Sigmoid colon (tissue), 6 donors: ENCODE measurements at regions not wholly inside any gene's neighbourhood (a gene's known extent, or its start where the extent isn't known, plus 50 kb on each side); places are given as distances from the start of the nearest gene placed in this dataset.

ENCODE experiments used
- DNase-seq: peaks from one replicate; pipeline ENCODE4 v3.0.0-alpha.2; 2019
- H3K27ac ChIP-seq, 4 donors: fragments of 200-600 bp; sonication (generic); one replicate each; pipeline ENCODE4 v1.5.1; 2016 to 2019; ENCODE audit warnings: mild to moderate bottlenecking in 1 of 4
- H3K27me3 ChIP-seq, 3 donors: fragments of 200-600 bp; sonication (generic); one replicate each; pipeline ENCODE4 v1.5.1; 2019; ENCODE audit warnings: mild to moderate bottlenecking in 1 of 3
- H3K36me3 ChIP-seq, 4 donors: fragments of 200-600 bp; sonication (generic); one replicate each; pipeline ENCODE4 v1.5.1; 2016 to 2019
- H3K4me1 ChIP-seq, 4 donors: fragments of 200-600 bp; sonication (generic); one replicate each; pipeline ENCODE4 v1.5.1; 2017 to 2019
- H3K4me3 ChIP-seq, 4 donors: fragments of 200-600 bp; sonication (generic); one replicate each; pipeline ENCODE4 v1.5.1; 2017 to 2019; ENCODE audit warnings: mild to moderate bottlenecking in 2 of 4, moderate library complexity in 1 of 4
- H3K9me3 ChIP-seq, 4 donors: fragments of 200-600 bp in 3 of 4; sonication (generic) in 3 of 4; one replicate each; pipeline versions ENCODE4 v1.5.1 to v1.6.1; 2013 to 2019
- EP300 ChIP-seq, 4 donors: sonication (generic); formaldehyde crosslinking; IDR thresholded peaks; one replicate each; pipeline ENCODE4 v1.6.1; 2017; ENCODE audit warnings: antibody characterized with exemption in 4 of 4
- POLR2A ChIP-seq, 2 donors: fragments of 450-650 bp; IDR thresholded peaks; one replicate each; pipeline ENCODE4 v1.6.1; 2016; ENCODE audit warnings: antibody characterized with exemption in 2 of 2, mild to moderate bottlenecking in 2 of 2, moderate library complexity in 2 of 2
- POLR2AphosphoS5 ChIP-seq, 4 donors: sonication (generic); formaldehyde crosslinking; IDR thresholded peaks; one replicate each; pipeline ENCODE4 v1.6.1; 2017; ENCODE audit warnings: antibody characterized with exemption in 4 of 4
- whole genome bisulfite sequencing, 2 donors: extraction: QIAGEN DNeasy Blood & Tissue Kit; methylation state at CpG; one replicate each; pipeline ENCODE4 v1.1.7; 2013; 5-methylcytosine and 5-hydroxymethylcytosine counted together
- intact Hi-C: fragments of 100-400 bp; cut with DNase I; formaldehyde crosslinking; loops from one replicate; pipeline ENCODE4 v1.15.1; 2023
- TF ChIP-seq, protein P1 (sequence below), 4 experiments: fragments of 450-650 bp in 3 of 4; fragments of 200-600 bp in 1 of 4; IDR thresholded peaks; one replicate each; pipeline ENCODE4 v1.5.1; 2016 to 2019; ENCODE audit warnings: antibody characterized with exemption in 4 of 4, mild to moderate bottlenecking in 3 of 4, moderate library complexity in 2 of 4
- donor health status: healthy with polysubstance abuse.
- donor health status: healthy.

DNA sequence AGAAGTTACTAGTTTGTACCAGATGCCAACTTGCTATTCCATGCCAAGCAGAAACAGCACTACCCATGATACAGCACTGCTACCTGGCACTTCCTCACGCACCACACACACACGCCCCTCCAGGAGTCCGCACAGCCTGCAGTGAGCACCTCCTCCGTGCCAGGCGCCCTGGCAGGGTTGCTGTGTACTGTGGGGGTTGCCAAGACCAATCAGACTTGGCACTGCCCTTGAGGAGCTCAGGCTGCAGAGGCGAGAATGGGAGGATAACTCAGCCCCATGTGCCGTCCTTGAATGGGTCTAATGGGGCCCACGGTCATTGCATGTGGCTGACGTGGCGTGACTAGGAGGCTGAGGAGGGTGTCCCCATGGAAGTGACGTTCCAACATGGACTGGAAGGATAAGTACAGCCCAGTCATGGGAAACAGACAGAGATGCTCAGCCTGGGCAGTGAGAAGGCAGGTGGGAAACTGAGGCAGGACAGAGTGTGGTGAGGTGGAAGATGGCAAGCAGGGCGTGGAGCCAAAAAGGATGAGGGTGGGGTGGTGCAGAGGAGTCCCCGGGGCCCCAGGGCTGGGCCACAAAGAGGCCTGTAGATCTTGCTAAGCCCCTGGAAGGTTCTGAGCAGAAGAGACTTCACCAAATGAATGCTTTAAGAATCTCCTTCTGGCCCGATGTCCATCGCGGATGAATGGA lies 65.3 kb upstream of the C14orf180 start:
- no peak for TF ChIP-seq EP300 (IDR thresholded peaks at IDR 0.05)
- TF ChIP-seq, protein P1, sequence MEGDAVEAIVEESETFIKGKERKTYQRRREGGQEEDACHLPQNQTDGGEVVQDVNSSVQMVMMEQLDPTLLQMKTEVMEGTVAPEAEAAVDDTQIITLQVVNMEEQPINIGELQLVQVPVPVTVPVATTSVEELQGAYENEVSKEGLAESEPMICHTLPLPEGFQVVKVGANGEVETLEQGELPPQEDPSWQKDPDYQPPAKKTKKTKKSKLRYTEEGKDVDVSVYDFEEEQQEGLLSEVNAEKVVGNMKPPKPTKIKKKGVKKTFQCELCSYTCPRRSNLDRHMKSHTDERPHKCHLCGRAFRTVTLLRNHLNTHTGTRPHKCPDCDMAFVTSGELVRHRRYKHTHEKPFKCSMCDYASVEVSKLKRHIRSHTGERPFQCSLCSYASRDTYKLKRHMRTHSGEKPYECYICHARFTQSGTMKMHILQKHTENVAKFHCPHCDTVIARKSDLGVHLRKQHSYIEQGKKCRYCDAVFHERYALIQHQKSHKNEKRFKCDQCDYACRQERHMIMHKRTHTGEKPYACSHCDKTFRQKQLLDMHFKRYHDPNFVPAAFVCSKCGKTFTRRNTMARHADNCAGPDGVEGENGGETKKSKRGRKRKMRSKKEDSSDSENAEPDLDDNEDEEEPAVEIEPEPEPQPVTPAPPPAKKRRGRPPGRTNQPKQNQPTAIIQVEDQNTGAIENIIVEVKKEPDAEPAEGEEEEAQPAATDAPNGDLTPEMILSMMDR (IDR thresholded peaks at IDR 0.05): no peak
- intact Hi-C loops: no loop called here
- Histone ChIP-seq H3K36me3 (no peaks in the 10 kb centered on the region), H3K4me3 (no peak overlapping the region), H3K27me3 (peaks cover 0 to 10% (median 5%) of the 10 kb centered on the region in 3 donors), H3K4me1 (no peaks in the 10 kb centered on the region), H3K27ac (no peak overlapping the region), H3K9me3 (peaks cover 0 to 5% (median 2%) of the 10 kb centered on the region in 4 donors)
- WGBS, 2 donors: 67 to 84% methylated on average over 16 of the region's 16 CpGs
- no peak for DNase-seq

DNA sequence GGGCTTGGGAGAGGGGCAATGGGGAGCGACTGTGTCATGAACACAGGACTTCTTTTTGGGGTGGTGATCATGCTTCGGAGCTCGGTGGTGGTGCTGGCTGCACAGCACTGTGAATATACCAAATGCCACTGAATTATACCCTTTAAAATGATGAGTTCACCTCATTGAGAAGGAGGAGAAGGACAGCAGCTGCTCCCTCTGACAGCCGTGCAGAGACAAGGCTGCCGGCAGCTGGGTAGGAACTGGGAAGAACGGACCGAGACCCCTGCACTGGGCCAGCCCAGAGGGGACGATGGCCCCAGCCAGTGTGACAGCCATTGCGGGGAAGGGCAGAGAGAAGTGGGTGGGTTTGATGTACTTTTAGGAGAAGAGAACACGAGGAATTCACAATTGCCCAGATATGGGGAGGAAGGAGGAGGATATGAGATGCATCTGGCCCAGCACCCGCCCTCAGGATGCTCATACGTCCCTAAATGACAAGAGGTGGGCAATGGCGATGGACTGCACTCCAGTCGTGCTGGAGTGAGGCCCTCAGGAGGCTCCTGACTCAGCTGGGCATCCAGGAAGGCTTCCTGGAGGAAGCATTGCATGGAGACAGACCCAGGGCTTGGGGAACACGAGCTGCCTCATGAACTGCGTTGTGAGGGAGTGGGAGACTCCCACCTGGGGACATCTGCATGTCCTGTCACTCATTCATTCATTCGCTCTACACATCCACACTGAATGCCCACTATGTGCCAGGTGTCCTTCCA lies 64.3 kb upstream of the C14orf180 start:
- intact Hi-C loops: no loop called here
- Histone ChIP-seq H3K27me3 (peaks cover 0 to 10% (median 0%) of the 10 kb centered on the region in 3 donors), H3K4me1 (no peaks in the 10 kb centered on the region), H3K27ac (no peak overlapping the region), H3K9me3 (peaks cover 0 to 5% (median 2%) of the 10 kb centered on the region in 4 donors), H3K36me3 (no peaks in the 10 kb centered on the region), H3K4me3 (no peak overlapping the region)
- no peak for TF ChIP-seq EP300 (IDR thresholded peaks at IDR 0.05)
- no peak for TF ChIP-seq POLR2A (IDR thresholded peaks at IDR 0.05)
- no peak for TF ChIP-seq POLR2AphosphoS5 (IDR thresholded peaks at IDR 0.05)
- TF ChIP-seq, protein P1 (IDR thresholded peaks at IDR 0.05): no peak
- 75 to 83% methylated on average over 17 of the region's 17 CpGs for WGBS, 2 donors
- DNase-seq: no peak

DNA sequence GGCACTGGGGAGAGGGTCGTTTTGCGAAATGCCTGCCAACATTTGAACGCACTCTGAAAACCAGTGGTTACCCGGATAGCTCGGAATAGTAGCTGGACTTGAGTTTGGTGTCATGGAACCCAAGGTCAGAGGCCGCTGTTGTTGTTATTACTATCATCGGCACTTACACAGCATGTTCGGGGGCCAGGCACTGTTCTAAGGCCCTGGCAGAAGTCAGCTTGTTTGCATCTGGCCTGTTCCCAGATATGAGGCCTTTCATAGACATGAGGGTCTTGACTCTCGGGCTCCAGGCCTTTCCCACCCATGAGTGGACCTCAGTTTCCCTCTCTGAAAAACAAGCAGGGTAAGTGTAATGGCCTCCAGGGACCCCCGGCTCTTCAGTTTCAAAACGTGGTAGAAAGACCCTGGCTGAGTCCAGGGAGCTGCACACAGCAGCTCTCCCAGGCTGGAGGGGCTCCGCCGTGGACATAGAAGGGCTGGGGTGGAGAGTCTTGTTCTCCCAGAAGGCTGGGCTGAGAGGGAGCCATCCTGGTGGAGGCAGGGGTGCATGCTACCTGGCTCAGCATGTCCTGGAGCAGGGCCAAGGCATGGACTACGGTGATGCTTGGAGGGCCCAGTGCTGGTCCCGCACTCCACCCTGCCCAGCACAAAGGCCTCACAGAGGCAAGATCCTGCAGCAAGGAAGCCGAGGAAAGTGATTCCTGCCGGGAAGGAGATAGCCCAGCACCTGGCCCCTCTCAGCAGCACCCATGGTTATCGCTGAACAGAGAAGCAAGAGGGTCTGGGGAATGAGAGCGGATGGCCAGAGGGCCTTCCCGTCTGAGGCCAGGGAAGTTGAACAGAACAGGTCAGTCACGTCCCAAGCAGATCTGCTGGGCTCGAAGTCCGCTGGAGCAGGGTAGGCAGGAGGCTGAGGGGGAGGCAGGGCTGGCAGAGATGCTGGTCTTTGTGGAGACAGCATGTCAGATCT lies 63.5 kb upstream of the C14orf180 start:
- Histone ChIP-seq H3K9me3 (peaks cover 0 to 5% (median 2%) of the 10 kb centered on the region in 4 donors), H3K4me1 (no peaks in the 10 kb centered on the region), H3K27ac (no peak overlapping the region), H3K36me3 (no peaks in the 10 kb centered on the region), H3K4me3 (no peak overlapping the region), H3K27me3 (peaks cover 0 to 10% (median 0%) of the 10 kb centered on the region in 3 donors)
- no peak for DNase-seq
- 85 to 88% methylated on average over 23 of the region's 23 CpGs for WGBS, 2 donors
- intact Hi-C loops: no loop called here
- TF ChIP-seq EP300 (IDR thresholded peaks at IDR 0.05) (no peak), POLR2AphosphoS5 (IDR thresholded peaks at IDR 0.05) (no peak), POLR2A (IDR thresholded peaks at IDR 0.05) (no peak)
- TF ChIP-seq, protein P1 (IDR thresholded peaks at IDR 0.05): no peak

DNA sequence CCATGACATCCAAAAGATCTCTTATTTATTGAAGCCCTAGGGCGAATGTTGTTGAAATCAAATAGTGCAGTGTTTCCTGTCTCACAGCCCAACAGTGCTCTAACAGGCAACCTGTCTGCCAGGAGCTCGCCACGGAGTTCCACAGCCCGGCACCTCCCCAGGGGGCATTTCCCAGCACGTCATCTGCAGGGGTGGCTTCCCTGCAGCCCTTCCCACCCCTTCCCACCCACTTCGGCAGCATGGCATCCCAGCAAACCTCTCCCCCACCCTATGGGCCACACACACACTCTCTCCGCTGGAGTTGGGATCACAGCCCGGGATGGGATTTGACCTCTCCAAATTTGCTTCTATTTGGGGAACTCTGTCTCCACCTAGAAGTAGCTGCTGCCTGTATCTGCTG lies 62.7 kb upstream of the C14orf180 start:
- DNase-seq: no peak
- Histone ChIP-seq H3K4me3 (no peak overlapping the region), H3K36me3 (no peaks in the 10 kb centered on the region), H3K27ac (no peak overlapping the region), H3K4me1 (no peaks in the 10 kb centered on the region), H3K9me3 (peaks cover 0 to 5% (median 2%) of the 10 kb centered on the region in 4 donors), H3K27me3 (peaks cover 0 to 9% (median 0%) of the 10 kb centered on the region in 3 donors)
- intact Hi-C loops: no loop called here
- TF ChIP-seq POLR2A (IDR thresholded peaks at IDR 0.05): no peak
- TF ChIP-seq EP300 (IDR thresholded peaks at IDR 0.05): no peak
- TF ChIP-seq, protein P1 (IDR thresholded peaks at IDR 0.05): no peak
- TF ChIP-seq POLR2AphosphoS5 (IDR thresholded peaks at IDR 0.05): no peak
- WGBS, 2 donors: 60 to 62% methylated on average over 8 of the region's 8 CpGs
